ENCODE measurements at regions not wholly inside any gene's neighbourhood (a gene's known extent, or its start where the extent isn't known, plus 50 kb on each side); places are given as distances from the start of the nearest gene placed in this dataset.

DNA sequence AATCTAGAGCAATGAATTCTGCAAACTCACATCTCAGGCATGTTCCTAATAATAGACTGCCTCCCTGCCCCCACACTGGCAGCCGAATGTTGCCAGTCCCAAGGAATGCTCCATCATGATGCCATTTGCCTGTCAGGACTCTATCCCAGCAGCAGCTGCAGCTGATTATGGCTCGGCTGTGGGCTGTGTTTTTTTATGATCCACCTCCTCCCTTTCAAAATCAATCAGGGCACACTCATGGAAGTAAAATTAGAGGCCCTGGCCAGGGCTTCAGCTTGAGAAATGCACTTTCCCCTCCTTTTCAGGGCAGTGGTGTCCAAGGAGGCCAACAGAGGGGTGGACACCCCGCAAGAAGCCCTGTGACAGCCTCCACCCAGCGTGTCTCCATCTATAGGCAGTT lies 176.7 kb upstream of the S1PR3 start:
- no TSS peak for BruUV-seq (replicated peaks)
- no CpG with 5 or more reads among the region's 4 CpGs for WGBS, 2 experiments (ENCODE audit: extremely low coverage in 2 of 2, insufficient read length in 1 of 2)

More for the DNA sequence above, 176.7 kb upstream of the S1PR3 start:
- DNase-seq (peak; percentile 68), ATAC-seq (ENCODE audit: low read depth) (peak; percentile 78)
- Histone ChIP-seq H4K20me1 (ENCODE audit: insufficient read depth, low read length) (no peaks in the 10 kb centered on the region), H4K5ac (ENCODE audit: low read depth, low read length) (no peak overlapping the region), H2AK9ac (replicated peaks; ENCODE audit: low read depth, low read length, poor library complexity) (no peak overlapping the region), H3K9me1 (ENCODE audit: insufficient read depth, low read length) (peaks cover 22% of the 10 kb centered on the region), H3K9me3 (ENCODE audit: control insufficient read depth, insufficient read depth, low read length) (no peaks in the 10 kb centered on the region), H3K14ac (replicated peaks; ENCODE audit: low read depth, low read length) (0 out of 2 replicates have a peak overlapping the region, but pooled peaks have one; percentile 3), H2AK5ac (ENCODE audit: low read depth, low read length) (no peak overlapping the region), H3K18ac (ENCODE audit: low read depth, low read length) (peak overlapping the region; percentile 84; the same call in 1 of the 2 replicates), H2BK5ac (ENCODE audit: low read depth, low read length, poor library complexity, severe bottlenecking) (no peak overlapping the region), H3K56ac (ENCODE audit: extremely low read depth, insufficient read depth, low read length) (no peak overlapping the region), H2BK120ac (ENCODE audit: low read depth, low read length) (peak overlapping the region; percentile 7; the same call in 1 of the 2 replicates), H3K4me3 (ENCODE audit: insufficient read depth, low read depth, low read length) (no peak overlapping the region), H2BK20ac (ENCODE audit: low read depth, low read length) (peak overlapping the region; percentile 58; the same call in 1 of the 2 replicates), H3K36me3 (ENCODE audit: control insufficient read depth, insufficient read depth, low read length) (no peaks in the 10 kb centered on the region), H4K91ac (ENCODE audit: insufficient read depth, low read depth, low read length) (peak overlapping the region; percentile 69; the same call in 1 of the 2 replicates), H3K79me1 (ENCODE audit: low read depth in 1 of 2, low read length in 2 of 2) (0 out of 4 replicates have a peak, but pooled peaks cover 0 to 5% of the 10 kb centered on the region in 2 experiments), H2BK15ac (ENCODE audit: low read depth, low read length) (no peak overlapping the region), H3K27ac (ENCODE audit: insufficient read depth, low read length) (no peak overlapping the region), H3K9ac (ENCODE audit: low read depth, low read length) (no peak overlapping the region), H3K27me3 (ENCODE audit: control insufficient read depth, insufficient read depth, low read length) (no peaks in the 10 kb centered on the region), H4K8ac (ENCODE audit: low read depth in 2 of 2, low read length in 2 of 2) (peak overlapping the region in 1 of 2 experiments; percentile 47; a peak in 1 of 4 replicates), H3K4me1 (ENCODE audit: control insufficient read depth, insufficient read depth, low read length) (peaks cover 25% of the 10 kb centered on the region), H3K4me2 (ENCODE audit: low read depth, low read length) (peak overlapping the region; percentile 20; the same call in 1 of the 2 replicates), H3K23ac (ENCODE audit: low read depth, low read length) (peak overlapping the region; percentile 62), H3K4ac (ENCODE audit: low read depth, low read length) (peak overlapping the region; percentile 21), H2AFZ (replicated peaks; ENCODE audit: low read length, poor library complexity) (peak overlapping the region; percentile 74)
- TF ChIP-seq CHD1 (IDR thresholded peaks at IDR 0.05; ENCODE audit: low read depth, low read length) (no peak), CEBPB (IDR thresholded peaks at IDR 0.05; ENCODE audit: low read depth, low read length) (no peak), NFE2L2 (IDR thresholded peaks at IDR 0.05; ENCODE audit: low read depth, low read length) (peak; percentile 34; the same call in 1 of the 2 replicates), RFX5 (IDR thresholded peaks at IDR 0.05; ENCODE audit: low read depth, low read length) (no peak)
- dilution Hi-C loops (cut with HindIII; ENCODE audit: low sequenced_read_pairs, unreplicated experiment): no loop called here
- ChIA-PET CTCF (interaction anchor here (1.2 kb wide), 1 partner anchor 15 kb away, joined by 4 read pairs; no protein-coding TSS in a partner anchor), POLR2A (ENCODE audit: unreplicated experiment) (interaction anchor here (0.6 kb wide), 3 partner anchors 13 to 68 kb away, joined by 4 to 6 read pairs (median 6); no protein-coding TSS in a partner anchor)
- intact Hi-C loops (cut with micrococcal nuclease): no loop called here
- in situ Hi-C loops (cut with MboI; ENCODE audit: low sequenced_read_pairs): no loop called here

All from IMR-90 (cell line).